ENCODE measurements at regions not wholly inside any gene's neighbourhood (a gene's known extent, or its start where the extent isn't known, plus 50 kb on each side); places are given as distances from the start of the nearest gene placed in this dataset.

- intact Hi-C loops (cut with micrococcal nuclease): no loop called here
- Histone ChIP-seq H3K27ac (ENCODE audit: insufficient read depth, low read depth, low read length) (no peak overlapping the region), H3K4me1 (ENCODE audit: control insufficient read depth, extremely low read depth, insufficient read depth, low read length) (no peaks in the 10 kb centered on the region), H2AFZ (ENCODE audit: low read depth, low read length) (no peak overlapping the region), H3K79me2 (ENCODE audit: control insufficient read depth, insufficient read depth, low read length) (no peaks in the 10 kb centered on the region), H3K36me3 (ENCODE audit: control insufficient read depth in 2 of 2, extremely low read depth in 1 of 2, insufficient read depth in 2 of 2, low read length in 2 of 2) (no peaks in the 10 kb centered on the region), H3K4me2 (ENCODE audit: insufficient read depth, low read length) (no peak overlapping the region), H3K4me3 (replicated peaks in 1 of 3; ENCODE audit: insufficient read depth in 1 of 3, low read depth in 1 of 3, low read length in 3 of 3) (no peak overlapping the region), H3K9ac (replicated peaks; ENCODE audit: extremely low read depth, insufficient read depth, low read length) (no peak overlapping the region), H3K9me1 (replicated peaks; ENCODE audit: control insufficient read depth, extremely low read depth, insufficient read depth, low read length) (no peaks in the 10 kb centered on the region), H3K9me3 (replicated peaks; ENCODE audit: control insufficient read depth, insufficient read depth, low read length) (no peaks in the 10 kb centered on the region), H4K20me1 (replicated peaks; ENCODE audit: control insufficient read depth, extremely low read depth, insufficient read depth, low read length) (no peaks in the 10 kb centered on the region), H3K27me3 (ENCODE audit: control insufficient read depth in 2 of 2, insufficient read depth in 2 of 2, low read length in 2 of 2) (peaks cover 0 to 4% of the 10 kb centered on the region in 2 experiments)
- DNase-seq (ENCODE audit: low read depth, low spot score): no peak
- POLR2A ChIA-PET: no interaction called here
- BruUV-seq (replicated peaks): no TSS peak
- dilution Hi-C loops (cut with MboI; ENCODE audit: extremely low pct_ligation_motif_present, low sequenced_read_pairs): no loop called here
- FAIRE-seq: no peak
- CTCF ChIA-PET: no interaction called here
- TF ChIP-seq GATA2 (IDR thresholded peaks at IDR 0.05; ENCODE audit: insufficient read depth, insufficient read length, low read depth, low read length) (no peak), MYC (IDR thresholded peaks at IDR 0.05; ENCODE audit: low read depth, low read length) (no peak), POLR2AphosphoS5 (IDR thresholded peaks at IDR 0.05; ENCODE audit: insufficient read depth, low read depth, low read length) (no peak), CTCF (IDR thresholded peaks at IDR 0.05; ENCODE audit: extremely low read depth in 1 of 2, insufficient read depth in 1 of 2, low read depth in 1 of 2, low read length in 2 of 2) (no peak)
Measured at GRCh38 chr14:101404426-101405170, 156.7 kb upstream of the DIO3 start.

Measured in endothelial cell of umbilical vein (primary cell).